Fibroblast of the aortic adventitia (primary cell): ENCODE measurements at regions not wholly inside any gene's neighbourhood (a gene's known extent, or its start where the extent isn't known, plus 50 kb on each side); places are given as distances from the start of the nearest gene placed in this dataset.

ENCODE experiments used
- DNase-seq: peaks from one replicate; pipeline ENCODE4 v3.0.0-alpha.2; 2010; ENCODE audit warnings: low read depth
- H3K4me3 ChIP-seq: 2 replicates; pipeline ENCODE4 v1.5.1; 2011; ENCODE audit warnings: low read depth, mild to moderate bottlenecking, control low read depth, low read length, moderate library complexity
- CTCF ChIP-seq: IDR thresholded peaks from 2 replicates; pipeline ENCODE4 v1.5.1; 2011; ENCODE audit warnings: mild to moderate bottlenecking, low read length, control low read depth, inconsistent platforms; ENCODE audit not compliant: insufficient read depth

DNA sequence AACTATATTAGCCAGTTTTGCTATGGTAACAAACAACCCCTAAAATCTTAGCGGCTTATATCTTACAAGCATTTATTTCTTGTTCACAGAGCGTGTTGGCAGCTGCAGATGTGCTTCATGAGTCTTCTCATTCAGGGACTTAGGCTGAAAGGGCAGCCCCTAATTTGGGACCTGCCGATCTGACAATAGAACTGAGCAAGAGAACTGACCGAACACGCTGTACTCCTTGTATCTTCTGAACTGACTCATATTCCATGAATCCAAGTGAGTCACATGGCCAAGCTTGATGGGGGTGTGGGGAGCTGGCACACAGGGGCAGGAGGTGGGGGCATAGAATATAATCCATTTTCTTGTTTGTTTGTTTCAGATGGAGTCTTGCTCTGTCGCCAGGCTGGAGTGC is 481.7 kb upstream of the CADM1 start:
- no peak for TF ChIP-seq CTCF
- H3K4me3 ChIP-seq, result no peak overlapping the region
- DNase-seq, result no peak

DNA sequence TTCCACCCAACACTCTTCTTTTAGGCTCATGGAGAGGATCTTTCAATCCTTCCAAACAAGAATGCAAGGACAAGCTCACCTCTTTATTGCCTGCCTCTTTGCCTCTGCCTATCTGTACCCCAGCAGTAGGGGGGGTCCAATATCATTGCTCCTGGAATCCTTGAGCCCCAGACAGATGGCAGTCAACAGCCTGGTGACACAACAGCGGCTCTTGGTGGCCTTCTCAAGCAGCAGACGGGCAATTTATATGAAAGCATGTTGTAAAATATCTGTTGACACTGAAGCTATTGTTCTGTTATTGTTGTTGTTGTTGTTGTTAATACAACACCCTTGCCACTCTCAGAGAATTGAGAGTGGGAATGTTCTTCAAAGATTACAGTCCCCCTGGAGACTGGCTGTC is 480.0 kb upstream of the CADM1 start:
- no peak for TF ChIP-seq CTCF
- no peak overlapping the region for H3K4me3 ChIP-seq
- no peak for DNase-seq

DNA sequence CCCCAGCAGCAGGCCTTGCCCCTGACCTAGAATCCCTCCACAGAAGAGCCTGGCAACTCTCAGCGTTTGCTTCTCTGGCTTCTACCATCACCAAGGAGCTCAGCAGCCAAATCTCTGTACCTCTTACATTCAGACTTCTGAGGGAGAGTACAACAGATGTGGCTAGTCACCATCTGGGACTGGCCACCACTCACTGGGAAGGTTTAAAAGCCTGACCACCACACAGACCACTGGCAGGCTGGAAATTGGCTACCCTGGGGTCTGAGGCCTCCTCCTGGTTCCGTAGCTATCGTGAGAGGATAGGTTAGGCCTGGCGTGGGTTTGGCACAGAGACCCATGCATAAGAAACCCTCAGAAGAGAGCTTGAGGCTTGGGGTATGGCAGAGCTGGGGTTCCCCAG is 478.5 kb upstream of the CADM1 start:
- no peak overlapping the region for H3K4me3 ChIP-seq
- no peak for DNase-seq
- no peak for TF ChIP-seq CTCF

- no peak overlapping the region for H3K4me3 ChIP-seq
- TF ChIP-seq CTCF, result no peak
- DNase-seq, result no peak
Observed at GRCh38 chr11:115981814-115982471, 477.7 kb upstream of the CADM1 start.

GRCh38 chr11:115981104-115981481 is 476.9 kb upstream of the CADM1 start:
- no peak for TF ChIP-seq CTCF
- H3K4me3 ChIP-seq, result no peak overlapping the region
- no peak for DNase-seq

DNA sequence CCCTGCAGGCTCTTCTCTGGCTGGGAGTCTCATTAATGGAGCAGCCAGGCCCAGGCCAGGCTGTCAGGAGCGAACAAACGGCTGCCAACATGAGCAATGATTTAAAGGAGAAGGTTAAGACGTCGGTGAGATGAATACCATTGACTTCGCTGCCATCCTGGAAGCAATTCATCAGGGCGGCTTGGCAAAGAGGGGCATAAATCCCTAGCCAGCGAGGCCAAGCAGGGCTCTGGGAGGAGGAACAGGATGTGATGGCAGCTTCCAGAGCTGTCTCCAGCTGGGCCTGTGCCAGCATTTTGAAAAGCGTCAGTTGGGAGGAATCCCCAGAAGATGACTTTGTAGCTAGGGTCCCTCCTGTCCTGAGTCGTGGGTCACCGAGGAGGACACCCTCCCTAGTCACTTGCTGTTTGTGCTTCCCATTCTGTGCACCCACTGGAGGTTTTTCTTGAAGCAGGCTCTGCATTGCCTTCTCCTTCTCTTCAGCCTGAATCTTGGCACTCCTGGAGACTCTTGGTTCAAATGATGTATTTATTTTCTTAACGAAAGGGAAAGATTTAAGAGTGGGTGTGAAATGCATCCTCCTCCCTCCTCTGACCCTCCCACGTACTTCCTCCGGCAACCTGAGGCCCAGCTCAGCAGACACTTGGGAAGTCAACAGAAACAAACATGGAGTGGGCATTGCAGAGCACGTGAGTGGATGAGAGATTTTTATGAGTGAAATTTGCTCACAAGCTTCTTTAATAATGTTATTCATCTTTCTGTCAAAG is 476.3 kb upstream of the CADM1 start:
- no peak for DNase-seq
- no peak overlapping the region for H3K4me3 ChIP-seq
- TF ChIP-seq CTCF, result no peak
